ENCODE measurements at regions not wholly inside any gene's neighbourhood (a gene's known extent, or its start where the extent isn't known, plus 50 kb on each side); places are given as distances from the start of the nearest gene placed in this dataset.

GRCh38 chr18:78099979-78100588, 850.4 kb downstream of the GALR1 start:
- H3K9ac ChIP-seq = no peak overlapping the region
- H3K27me3 ChIP-seq (ENCODE audit: insufficient read depth, low read depth) = no peaks in the 10 kb centered on the region
- no peak overlapping the region for H3K4me3 ChIP-seq (IDR thresholded peaks at IDR 0.05; ENCODE audit: insufficient read depth, low read depth, low read length)
- H3K4me1 ChIP-seq (ENCODE audit: low read depth, poor library complexity, severe bottlenecking) = no peaks in the 10 kb centered on the region
- H4K20me1 ChIP-seq (ENCODE audit: insufficient read depth) = no peaks in the 10 kb centered on the region
- no peak for TF ChIP-seq CTCF (conservative IDR thresholded peaks at IDR 0.05; ENCODE audit: low read depth, low read length)
- H3K36me3 ChIP-seq (ENCODE audit: insufficient read depth) = no peaks in the 10 kb centered on the region
- H3K27ac ChIP-seq = no peak overlapping the region
- no peak overlapping the region for H2AFZ ChIP-seq (ENCODE audit: low read depth)
- H3K4me2 ChIP-seq = no peak overlapping the region
- no peaks in the 10 kb centered on the region for H3K79me2 ChIP-seq (ENCODE audit: insufficient read depth, low read depth)

GRCh38 chr18:78101091-78101490, 851.4 kb downstream of the GALR1 start:
- TF ChIP-seq CTCF (conservative IDR thresholded peaks at IDR 0.05; ENCODE audit: low read depth, low read length) = no peak

GRCh38 chr18:78102135-78102534, 852.5 kb downstream of the GALR1 start:
- TF ChIP-seq CTCF (conservative IDR thresholded peaks at IDR 0.05; ENCODE audit: low read depth, low read length) = no peak
- Histone ChIP-seq H3K4me3 (IDR thresholded peaks at IDR 0.05; ENCODE audit: insufficient read depth, low read depth, low read length) (no peak overlapping the region), H3K4me1 (ENCODE audit: low read depth, poor library complexity, severe bottlenecking) (no peaks in the 10 kb centered on the region), H3K79me2 (ENCODE audit: insufficient read depth, low read depth) (no peaks in the 10 kb centered on the region), H3K4me2 (no peak overlapping the region), H3K36me3 (ENCODE audit: insufficient read depth) (no peaks in the 10 kb centered on the region), H3K9ac (no peak overlapping the region), H4K20me1 (ENCODE audit: insufficient read depth) (no peaks in the 10 kb centered on the region), H2AFZ (ENCODE audit: low read depth) (no peak overlapping the region), H3K27ac (no peak overlapping the region), H3K27me3 (ENCODE audit: insufficient read depth, low read depth) (no peaks in the 10 kb centered on the region)

More at GRCh38 chr18:78101091-78101490, 851.4 kb downstream of the GALR1 start:
- H3K79me2 ChIP-seq (ENCODE audit: insufficient read depth, low read depth) = no peaks in the 10 kb centered on the region
- H3K36me3 ChIP-seq (ENCODE audit: insufficient read depth) = no peaks in the 10 kb centered on the region
- H3K4me1 ChIP-seq (ENCODE audit: low read depth, poor library complexity, severe bottlenecking) = no peaks in the 10 kb centered on the region
- no peak overlapping the region for H2AFZ ChIP-seq (ENCODE audit: low read depth)
- H3K4me3 ChIP-seq (IDR thresholded peaks at IDR 0.05; ENCODE audit: insufficient read depth, low read depth, low read length) = no peak overlapping the region
- H3K4me2 ChIP-seq = no peak overlapping the region
- H3K9ac ChIP-seq = no peak overlapping the region
- no peak overlapping the region for H3K27ac ChIP-seq
- no peaks in the 10 kb centered on the region for H3K27me3 ChIP-seq (ENCODE audit: insufficient read depth, low read depth)
- no peaks in the 10 kb centered on the region for H4K20me1 ChIP-seq (ENCODE audit: insufficient read depth)

- Histone ChIP-seq H3K4me3 (IDR thresholded peaks at IDR 0.05; ENCODE audit: insufficient read depth, low read depth, low read length) (no peak overlapping the region), H4K20me1 (ENCODE audit: insufficient read depth) (no peaks in the 10 kb centered on the region), H2AFZ (ENCODE audit: low read depth) (no peak overlapping the region), H3K27me3 (ENCODE audit: insufficient read depth, low read depth) (no peaks in the 10 kb centered on the region), H3K36me3 (ENCODE audit: insufficient read depth) (no peaks in the 10 kb centered on the region), H3K27ac (no peak overlapping the region), H3K4me2 (no peak overlapping the region), H3K79me2 (ENCODE audit: insufficient read depth, low read depth) (no peaks in the 10 kb centered on the region), H3K4me1 (ENCODE audit: low read depth, poor library complexity, severe bottlenecking) (no peaks in the 10 kb centered on the region), H3K9ac (no peak overlapping the region)
- no peak for TF ChIP-seq CTCF (conservative IDR thresholded peaks at IDR 0.05; ENCODE audit: low read depth, low read length)
These were observed 856.0 kb downstream of the GALR1 start for GRCh38 chr18:78105611-78106010.

All from KMS-11 (cell line).